CD4-positive, alpha-beta T cell treated with Interleukin-4 for 4 hours (primary cell): ENCODE measurements at regions not wholly inside any gene's neighbourhood (a gene's known extent, or its start where the extent isn't known, plus 50 kb on each side); places are given as distances from the start of the nearest gene placed in this dataset.
"Not testable (repeated sequence)": the region's sequence is repeated elsewhere in the genome, so short reads cannot be mapped to it uniquely, and the experiment has no call there.

Experiments used
- DNase-seq: peaks from one replicate; pipeline ENCODE4 v3.0.0-alpha.2; 2020

DNA sequence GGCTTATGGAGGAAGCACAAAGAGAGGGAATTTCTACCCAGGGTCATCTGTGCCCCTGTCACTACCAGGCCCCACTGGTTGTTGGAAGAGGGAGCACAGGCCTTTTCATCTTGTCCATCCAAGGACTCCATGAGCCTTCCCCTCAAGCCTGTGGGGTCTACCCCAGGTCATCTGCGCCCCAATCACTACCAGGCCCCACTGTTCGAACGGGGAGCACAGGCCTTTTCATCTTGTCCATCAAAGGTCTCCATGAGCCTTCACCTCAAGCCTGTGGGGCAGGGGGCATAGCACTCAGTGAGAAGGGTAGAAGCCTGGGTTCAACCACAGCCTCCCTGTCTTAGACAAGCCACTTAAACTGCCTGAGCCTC is 101.5 kb upstream of the CDH5 start:
- no peak for DNase-seq

- DNase-seq = no peak
Observed at GRCh38 chr16:66264311-66265047, 102.0 kb upstream of the CDH5 start.

DNA sequence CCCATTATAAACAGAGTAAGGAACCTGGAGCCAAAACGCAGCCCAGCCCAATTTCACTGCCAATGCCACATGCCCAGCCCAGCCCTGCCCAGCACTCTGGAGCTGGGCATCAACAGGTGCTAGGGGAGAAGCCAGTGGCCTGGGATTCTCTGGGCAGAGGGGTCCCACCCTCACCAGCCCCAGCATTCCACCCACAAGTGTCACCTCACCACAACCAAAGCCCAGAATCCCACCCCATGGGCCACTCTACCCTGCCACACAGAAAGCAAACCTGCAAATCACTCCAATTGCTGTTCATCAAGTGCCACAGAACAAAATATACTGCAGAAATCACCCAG is 102.5 kb upstream of the CDH5 start:
- DNase-seq = no peak

DNA sequence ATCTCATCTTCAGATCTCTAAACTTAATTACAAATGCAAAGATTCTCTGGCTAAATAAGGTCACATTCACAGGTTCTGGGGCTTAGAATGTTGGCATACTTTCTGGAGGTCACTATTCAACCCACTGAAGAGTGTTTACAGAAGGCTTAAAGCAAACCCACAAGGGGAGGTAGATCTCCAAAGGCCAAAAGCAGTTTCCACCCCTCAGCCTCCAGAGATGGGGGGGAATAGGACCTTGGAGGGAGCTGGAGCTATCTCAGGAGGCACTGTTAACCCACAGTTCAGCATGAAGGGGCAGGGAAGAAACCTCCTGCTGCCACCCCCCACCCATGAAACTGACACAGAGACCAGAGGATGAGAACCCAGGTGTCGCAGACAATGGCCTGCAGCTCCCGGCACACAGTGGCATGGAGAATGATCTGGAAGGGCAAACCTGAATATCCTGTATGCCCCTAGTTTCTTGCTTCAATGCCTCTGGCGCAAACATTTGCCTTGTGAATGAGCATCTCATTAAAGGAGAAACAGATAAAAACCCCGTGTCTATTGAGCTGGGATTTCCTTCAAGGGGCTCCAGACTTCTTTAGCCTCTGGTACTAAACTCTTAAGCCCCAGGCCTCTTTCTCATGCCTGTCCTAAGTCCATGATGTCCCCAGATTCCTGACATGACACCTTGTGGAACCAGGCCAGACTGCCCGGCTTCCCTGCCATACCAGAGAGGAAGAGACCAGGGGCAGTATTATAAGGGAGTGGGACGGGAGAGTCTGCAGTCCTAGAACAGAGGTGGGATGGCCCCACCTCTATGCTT is 103.1 kb upstream of the CDH5 start:
- no peak for DNase-seq

DNA sequence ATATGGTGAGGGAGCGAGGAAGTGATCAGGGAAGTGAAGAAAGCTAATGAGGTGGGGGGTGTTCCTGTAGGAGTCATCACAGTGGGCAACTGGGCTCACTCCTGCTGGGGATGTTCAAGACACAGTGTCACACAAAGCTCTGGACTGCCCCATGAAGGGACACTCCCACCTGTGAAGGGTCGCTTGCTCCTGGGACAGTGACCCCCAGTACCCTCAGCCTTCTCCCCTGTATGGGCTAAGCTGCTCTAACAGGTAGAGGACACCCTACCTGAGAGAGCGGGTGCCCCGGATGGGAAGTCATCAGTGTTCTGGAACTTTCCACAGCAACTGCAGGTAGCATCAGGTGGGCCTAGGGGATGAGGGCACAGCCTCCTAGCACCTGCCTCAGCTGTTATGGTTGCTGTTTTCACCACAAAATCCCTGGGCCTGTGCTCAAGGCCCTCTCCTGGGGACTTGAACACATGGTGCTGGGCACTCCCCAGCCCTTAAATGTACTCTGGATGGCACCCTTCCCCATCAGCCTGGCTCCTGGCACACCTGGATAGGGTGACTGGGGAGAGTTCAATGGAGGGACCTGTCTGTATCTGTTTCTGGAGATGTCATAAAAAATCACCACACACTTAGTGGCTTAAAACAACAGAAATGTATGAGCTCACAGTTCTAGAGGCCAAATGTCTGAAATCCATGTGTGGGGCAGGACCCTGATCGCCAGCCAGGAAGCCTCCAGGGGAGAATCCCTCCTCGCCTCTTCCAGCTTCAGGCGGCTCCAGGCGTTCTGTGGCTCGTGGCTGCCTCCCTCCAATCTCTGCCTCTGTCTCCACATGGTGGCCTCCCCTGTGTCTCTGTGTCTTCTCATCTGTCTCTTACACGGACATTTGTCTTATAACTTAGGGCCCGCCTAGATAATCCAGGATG is 104.0 kb upstream of the CDH5 start:
- DNase-seq = no peak

DNA sequence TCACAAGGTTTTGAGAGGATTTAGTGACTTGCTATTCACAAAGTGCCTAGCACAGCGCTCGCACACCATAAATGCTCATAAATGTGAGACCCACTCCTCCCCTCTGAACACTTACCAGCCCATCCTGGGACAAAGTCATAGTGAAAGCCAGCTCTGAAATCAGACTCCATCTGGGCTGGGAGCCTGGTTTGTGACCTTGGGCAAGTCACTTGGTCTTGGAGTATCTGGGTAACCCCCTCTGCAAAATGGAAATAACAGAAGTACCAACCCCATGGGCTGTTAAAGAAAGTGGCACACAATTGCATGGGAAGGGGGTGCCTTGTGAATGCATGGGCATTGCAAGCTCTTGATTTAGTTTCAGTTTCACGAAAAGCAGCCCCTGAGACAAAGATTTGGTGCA is 104.7 kb upstream of the CDH5 start:
- no peak for DNase-seq

- no peak for DNase-seq
Observed at GRCh38 chr16:66260522-66261254, 105.8 kb upstream of the CDH5 start.

DNA sequence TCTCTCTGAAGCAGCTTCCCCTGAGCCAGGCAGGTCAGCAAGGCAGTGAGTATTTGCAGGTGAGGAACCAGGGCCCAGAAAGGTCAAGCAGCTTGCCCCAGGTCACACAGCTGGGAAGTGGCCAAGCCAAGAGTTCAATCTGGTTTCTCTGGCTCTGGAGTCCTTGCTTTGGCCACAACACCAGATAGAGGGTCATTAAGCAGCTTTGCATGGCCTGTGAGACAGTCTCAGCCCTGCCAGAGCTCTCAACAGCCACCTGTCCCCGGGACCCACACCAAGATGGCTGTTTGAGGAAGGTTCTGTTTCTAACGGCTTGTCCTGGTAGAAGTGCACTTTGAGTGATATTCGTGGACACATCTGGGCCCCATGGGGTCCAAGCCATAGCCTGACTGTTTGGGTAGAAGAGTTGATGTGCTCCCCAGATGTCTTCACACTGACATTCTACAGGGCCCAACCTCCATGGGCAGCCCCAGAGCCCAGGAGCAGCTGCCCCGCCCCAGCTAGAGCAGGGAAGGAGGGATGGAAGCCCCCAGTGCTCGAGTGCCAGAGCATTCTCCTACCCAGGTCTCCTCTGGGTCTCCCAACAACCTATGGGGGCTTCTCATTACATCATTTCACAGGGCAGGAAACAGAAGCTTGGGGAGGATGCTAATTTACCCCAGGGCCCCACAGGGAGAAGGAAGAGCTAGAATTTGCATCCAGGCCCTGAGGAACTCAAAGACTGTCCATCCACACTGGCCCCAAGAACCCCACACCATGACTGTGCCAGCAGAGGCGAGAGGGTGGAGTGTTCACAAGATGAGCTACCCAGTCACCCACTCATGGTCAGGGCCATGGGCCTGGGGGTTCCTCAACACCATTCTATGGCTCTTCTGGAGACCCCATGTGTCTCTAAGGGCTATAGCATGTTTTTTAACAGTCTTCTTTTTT is 107.3 kb upstream of the CDH5 start:
- DNase-seq = no peak

DNA sequence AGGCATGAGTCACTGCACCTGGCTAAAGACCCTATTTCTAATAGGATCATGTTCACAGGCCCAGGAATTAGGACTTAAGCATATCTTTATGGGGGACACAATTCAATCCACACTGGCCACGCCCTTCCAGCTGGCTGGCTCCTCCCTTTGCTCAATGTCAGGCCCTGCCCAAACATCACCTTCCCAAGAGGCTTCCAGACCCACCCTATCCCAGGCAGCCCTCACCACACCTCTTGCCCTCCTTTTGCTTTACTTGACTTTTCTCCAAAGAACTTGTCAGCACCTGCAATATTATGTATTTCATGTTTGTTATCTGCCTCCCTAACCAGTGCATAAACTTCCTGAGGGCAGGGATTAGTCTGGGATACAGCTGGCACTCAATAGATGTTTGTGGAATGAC is 109.6 kb upstream of the CDH5 start:
- no peak for DNase-seq

GRCh38 chr16:66255647-66256046 is 110.8 kb upstream of the CDH5 start:
- DNase-seq = no peak

- DNase-seq = no peak
Observed at GRCh38 chr16:66254751-66255150, 111.7 kb upstream of the CDH5 start.

- no peak for DNase-seq
Observed at GRCh38 chr16:66254106-66254505, 112.4 kb upstream of the CDH5 start.

GRCh38 chr16:66251476-66252160 is 114.9 kb upstream of the CDH5 start:
- DNase-seq = no peak

DNA sequence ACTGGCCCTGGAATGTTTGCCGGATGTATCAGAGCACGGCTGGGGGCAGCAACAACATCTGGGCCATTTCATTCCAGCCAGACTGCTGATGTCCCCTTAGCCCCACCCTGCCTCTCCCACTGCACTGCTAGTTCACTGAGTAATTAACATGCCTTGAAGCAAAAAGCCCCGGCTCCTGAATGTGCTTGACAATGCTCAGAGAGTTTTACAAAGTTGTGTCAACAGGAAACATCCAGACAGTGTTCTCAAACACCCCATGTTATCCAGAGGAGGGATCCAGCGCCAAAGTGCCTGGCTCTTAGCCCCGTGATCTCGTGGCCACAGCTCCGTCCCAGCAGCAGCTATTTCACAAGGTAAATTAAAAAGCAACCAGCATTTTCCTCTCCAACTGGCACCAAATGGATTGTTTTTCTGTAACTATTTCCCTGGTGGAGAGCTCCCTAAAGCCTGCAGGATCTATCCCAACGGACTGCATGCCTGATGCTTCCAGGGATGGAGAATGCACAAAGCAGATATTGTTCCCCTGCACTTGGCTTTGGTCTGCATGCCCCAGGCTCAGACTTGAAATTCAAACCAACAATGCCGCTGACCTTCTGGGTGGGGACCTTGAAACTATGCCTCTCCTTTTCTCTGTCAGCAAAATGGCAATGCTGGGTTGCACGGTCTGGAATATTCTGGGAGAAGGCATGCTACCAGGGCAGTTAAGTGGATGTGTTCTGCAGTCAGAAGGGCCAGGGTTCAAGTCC is 115.6 kb upstream of the CDH5 start:
- no peak for DNase-seq

GRCh38 chr16:66247516-66248481 is 118.7 kb upstream of the CDH5 start:
- no peak for DNase-seq

GRCh38 chr16:66245868-66246267 is 120.6 kb upstream of the CDH5 start:
- DNase-seq = no peak

GRCh38 chr16:66245072-66245471 is 121.4 kb upstream of the CDH5 start:
- DNase-seq = no peak

DNA sequence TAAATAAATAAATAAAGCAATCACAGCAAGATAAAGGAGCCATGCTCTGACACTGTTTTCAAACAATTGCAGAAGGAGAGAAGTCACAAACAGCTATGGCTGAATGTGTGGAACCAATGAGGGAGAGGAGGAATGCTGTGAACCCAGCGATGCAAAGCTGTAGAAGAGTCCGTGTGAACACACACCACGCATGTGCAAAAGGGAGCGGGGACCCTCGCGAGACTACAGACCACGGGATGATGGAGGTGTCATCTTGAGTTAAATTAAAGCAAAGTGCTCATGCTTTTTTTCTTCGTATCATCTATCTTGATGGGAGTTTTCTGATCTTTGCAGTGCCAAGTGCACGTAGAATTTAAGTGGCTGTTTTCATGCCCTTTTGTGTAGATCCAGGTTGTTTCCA is 123.8 kb upstream of the CDH5 start:
- DNase-seq = no peak

DNA sequence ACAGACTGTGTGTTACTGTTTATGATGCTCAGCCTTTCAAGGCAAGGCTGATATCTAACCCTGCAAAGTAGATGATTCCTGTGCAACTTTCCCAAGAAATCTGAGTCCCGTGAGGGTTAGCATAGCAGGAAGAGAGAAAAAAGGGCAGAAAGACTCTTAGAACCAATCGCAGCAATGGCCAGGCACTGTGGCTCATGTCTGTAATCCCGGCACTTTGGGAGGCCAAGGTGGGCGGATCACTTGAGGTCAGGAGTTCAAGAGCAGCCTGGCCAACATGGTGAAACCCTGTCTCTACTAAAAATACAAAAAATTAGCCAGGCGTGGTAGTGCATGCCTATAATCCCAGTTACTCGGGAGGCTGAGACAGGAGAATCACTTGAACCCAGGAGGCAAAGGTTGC is 124.3 kb upstream of the CDH5 start:
- not testable (repeated sequence) for DNase-seq
